GM13977 (cell line): ENCODE measurements at regions not wholly inside any gene's neighbourhood (a gene's known extent, or its start where the extent isn't known, plus 50 kb on each side); places are given as distances from the start of the nearest gene placed in this dataset.

Experiments
- DNase-seq: peaks from one replicate; pipeline ENCODE4 v3.0.0; 2012; ENCODE audit warnings: low spot score
- CTCF ChIP-seq: IDR thresholded peaks from 2 replicates; pipeline ENCODE4 v1.5.1; 2012; ENCODE audit warnings: mild to moderate bottlenecking, control low read depth; ENCODE audit not compliant: insufficient read depth; ENCODE audit errors: extremely low read depth, missing control alignments
- in situ Hi-C: fragments of 300-500 bp; cut with MboI; formaldehyde crosslinking; loops from one replicate; pipeline ENCODE4 v1.12.0; 2022; ENCODE audit warnings: low sequenced_read_pairs, low pct_unique_long_range_greater_than_20kb, mixed read lengths, inconsistent platforms; ENCODE audit not compliant: unreplicated experiment

DNA sequence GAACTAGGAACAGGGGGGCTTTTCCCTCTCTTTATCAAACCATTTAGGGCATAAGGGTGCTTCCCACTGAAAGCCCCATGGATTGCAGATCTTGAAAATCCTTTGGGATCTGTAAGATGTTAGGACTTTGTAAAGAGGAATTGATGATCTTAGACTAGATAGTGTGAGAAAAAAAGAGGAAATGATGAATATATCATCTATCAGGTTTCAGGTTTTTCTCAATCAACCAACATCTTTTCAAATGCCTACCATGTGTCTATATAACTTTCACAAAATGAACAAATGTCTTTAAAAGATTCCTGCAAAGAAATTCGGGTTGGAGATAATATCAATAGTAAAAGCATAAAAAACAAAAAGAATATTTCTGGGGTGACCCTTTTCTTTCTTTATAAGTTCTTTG is 50.1 kb downstream of the KCNC4 start:
- no peak for DNase-seq
- no peak for TF ChIP-seq CTCF
- in situ Hi-C loops = no loop called here

DNA sequence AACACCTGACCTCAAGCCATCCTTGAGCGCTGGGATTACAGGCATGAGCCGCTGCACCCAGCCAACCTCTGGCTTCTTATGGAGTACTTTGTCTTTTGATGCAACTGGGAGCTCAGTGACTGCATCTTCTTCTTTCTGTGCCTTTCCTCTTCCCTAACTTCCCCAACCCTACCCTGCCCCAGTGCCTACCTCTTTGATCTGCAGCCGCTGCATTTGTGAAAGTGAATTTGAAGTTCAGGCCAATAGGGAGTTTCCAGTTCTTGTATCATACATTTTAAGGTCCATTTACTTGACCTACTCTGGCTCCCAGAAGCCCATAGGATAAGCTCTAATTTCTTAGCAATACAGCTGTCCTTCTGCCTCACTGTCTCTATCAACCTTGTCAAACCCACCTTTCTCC is 52.2 kb downstream of the KCNC4 start:
- no peak for DNase-seq
- in situ Hi-C loops = no loop called here
- no peak for TF ChIP-seq CTCF

GRCh38 chr1:110262846-110263631 is 52.9 kb downstream of the KCNC4 start:
- in situ Hi-C loops = no loop called here
- DNase-seq = no peak
- peak; percentile 28 for TF ChIP-seq CTCF

DNA sequence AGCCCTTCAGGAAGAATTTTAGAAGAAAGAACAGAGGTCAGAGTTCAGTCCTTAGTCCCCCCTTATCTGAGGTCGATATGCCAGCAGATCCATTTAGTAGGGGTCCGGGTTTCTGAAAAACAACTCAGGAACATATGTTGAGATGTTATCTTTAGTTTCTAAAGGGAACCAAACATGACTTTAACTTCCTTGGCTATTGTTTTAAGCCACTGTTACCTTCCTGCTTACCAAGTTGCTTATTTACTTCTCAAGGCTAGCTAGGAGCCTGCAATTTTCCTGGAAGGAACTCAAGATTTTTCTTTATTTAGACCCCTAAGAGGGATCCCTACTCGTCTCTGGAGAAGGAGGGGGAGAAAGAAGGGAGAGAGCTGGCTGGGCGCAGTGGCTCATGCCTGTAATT is 54.3 kb downstream of the KCNC4 start:
- in situ Hi-C loops = no loop called here
- TF ChIP-seq CTCF = no peak
- no peak for DNase-seq

- no peak for TF ChIP-seq CTCF
- DNase-seq = no peak
- in situ Hi-C loops = no loop called here
These were observed 55.1 kb downstream of the KCNC4 start for GRCh38 chr1:110265186-110265585.

DNA sequence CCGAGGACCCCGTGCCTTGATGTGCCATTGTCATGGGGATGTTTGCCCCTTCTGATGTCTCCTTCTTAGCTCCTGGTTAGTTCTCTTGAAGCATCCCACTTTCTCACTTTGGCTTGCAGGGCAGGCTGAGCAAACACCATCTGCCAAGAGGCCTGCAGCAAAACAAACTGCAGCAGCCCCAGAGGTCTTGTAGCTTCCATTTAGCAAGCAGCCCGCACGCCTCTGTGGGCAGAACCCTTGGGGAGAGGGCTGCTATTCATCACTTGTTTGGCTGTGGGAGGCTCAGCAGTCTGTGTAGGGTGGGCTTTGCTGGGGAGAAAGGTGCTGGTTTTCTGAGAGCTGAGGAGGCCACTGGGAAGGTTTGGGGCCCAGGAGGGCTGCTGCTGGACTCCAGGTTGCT is 56.7 kb downstream of the KCNC4 start:
- in situ Hi-C loops = no loop called here
- no peak for TF ChIP-seq CTCF
- no peak for DNase-seq
